NK-92 treated with Interleukin-12 subunit alpha and Interleukin-12 subunit beta, amount 100 ng/mL, for 24 hours (cell line): ENCODE measurements at regions not wholly inside any gene's neighbourhood (a gene's known extent, or its start where the extent isn't known, plus 50 kb on each side); places are given as distances from the start of the nearest gene placed in this dataset.

Experiments used
- DNase-seq: peaks from one replicate; lab custom pipeline; 2025; lab: John Stamatoyannopoulos, UW

DNA sequence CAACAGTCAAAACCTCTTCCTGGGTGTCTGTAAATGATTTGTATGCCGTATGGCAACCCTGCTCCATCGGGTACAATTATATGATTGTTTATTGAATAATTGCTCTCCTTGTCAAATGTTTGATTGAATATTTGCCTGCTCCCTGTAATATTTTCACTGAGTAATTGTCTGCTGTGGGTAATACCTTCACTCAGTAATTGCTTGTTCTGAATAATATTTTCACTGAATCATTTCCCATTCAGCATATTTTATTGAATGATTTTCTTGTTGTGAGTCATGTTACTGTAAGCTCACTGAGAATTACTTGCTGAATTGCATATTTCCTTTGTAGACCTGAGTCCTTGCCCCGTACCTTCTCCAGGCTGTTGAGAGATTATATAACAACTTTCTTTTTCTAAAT lies 535.2 kb downstream of the METTL4 start:
- no peak for DNase-seq

DNA sequence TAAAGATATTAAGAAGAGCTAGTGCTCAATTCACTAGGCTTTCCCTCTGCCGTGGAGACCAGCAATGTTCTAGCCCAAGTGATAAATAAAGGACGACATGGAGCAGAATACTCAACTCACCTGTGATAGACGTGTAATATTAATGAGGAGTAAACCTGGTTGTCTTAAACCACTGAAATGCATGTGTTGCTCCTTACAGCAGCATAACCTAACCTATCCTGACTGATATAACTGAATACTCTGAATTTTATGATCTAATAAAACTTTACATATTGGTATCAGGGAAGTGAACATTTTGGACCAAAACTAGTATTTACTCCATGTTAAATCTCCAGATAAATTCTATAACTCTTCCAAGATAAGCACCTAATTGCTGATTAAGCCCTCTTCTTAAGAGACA lies 531.0 kb downstream of the METTL4 start:
- no peak for DNase-seq

DNA sequence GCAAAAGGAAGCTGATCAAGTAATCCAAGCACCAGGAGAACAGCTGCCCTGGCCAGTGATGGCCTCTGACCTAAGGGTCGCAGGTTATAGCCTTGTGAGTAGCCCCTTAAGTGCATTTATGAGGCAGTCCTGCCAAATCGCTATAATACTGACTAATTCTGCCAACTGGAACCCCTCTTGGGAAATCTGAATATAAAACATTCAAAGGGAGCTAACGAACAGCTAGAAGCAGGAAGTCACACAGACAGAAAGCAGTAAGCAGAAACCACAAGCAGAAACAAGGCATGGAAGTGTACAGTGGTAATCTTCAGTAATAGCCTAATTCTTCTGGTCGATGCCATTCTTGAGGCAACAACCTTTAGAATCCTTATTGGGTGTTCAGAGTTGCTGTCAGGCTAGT lies 521.3 kb downstream of the METTL4 start:
- DNase-seq: no peak

DNA sequence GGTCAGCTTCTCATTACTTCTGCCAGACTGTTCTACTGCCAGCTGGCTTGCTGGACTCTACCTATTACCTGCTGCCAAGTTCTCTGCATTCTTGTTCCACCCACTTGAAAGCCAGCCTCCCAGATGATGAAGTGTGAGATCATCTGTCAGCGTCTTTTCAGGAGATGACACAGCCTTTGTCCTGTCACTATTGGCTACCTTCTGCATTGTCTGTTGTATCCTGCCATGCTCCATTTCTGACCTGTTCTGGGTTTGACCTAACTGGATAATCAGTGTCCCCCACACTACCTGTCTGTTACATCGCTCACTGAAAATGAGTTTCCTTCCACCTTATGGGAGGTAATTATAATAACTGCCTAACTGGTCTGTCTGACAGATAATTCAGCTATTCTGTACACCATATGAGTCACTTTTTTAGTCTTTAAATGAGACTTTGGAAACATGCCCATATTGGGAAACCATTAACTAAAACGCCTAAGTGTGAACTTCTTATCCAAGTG lies 520.6 kb downstream of the METTL4 start:
- no peak for DNase-seq

DNA sequence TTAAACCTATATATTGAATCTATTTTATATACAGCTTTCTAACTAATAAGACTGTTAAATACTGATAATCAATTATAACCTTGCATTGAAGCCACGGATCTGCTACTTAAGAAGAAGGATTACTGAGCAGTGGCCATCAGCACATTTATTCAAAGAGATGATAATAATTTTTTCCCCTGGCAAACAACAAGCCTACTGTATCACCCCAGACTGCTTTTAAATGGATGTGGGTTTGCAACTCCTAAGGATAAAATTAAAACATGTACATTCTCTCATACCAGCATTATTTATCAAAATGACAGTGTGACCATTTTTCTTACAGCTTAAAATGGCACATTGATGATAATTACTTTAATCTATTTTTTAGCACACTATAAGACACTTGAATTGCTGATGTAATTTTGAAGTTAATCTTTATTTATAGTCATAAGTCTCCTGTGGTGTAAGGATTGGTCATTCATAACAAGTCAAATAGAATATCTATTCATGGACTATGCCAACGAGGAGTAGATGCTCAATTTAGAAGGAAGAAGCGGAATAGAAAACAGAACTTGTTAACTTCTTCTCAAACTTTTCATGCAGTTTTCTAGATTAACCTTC lies 517.7 kb downstream of the METTL4 start:
- no peak for DNase-seq

DNA sequence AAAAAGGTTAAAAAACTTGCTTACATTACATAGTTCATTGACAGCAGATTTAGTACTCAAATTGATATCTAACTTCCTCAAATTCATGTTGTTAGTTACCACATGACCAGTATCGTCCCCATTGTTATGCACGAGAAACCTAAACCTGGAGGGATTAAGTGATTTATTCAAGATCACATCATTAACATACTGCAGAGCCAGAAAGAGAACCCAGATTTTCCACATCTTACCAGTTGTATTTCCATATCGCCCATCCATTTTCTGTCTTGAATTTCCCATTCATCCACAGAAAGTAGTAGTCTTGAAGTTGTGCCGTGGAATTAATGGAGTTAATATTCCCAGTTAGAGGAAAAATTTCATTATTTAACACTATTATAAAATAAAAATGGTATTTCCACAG lies 512.0 kb downstream of the METTL4 start:
- no peak for DNase-seq

DNA sequence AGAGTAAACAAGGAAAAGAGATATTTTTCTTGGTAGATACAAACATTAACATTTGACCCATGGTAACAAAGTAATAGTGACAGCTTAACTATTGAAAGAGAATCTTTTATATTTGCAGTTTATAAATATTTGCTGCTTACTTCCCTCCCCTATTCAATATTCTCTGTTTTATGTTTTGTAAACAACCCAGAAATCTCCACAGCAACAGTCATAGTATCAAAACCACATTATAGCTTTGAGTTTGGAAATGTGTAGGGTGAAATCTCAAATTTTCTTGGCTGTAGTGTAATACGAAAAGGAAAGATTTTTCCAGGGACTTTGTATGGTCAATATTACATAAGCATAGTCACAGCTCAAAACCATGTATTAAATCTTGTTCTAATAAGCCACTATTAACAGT lies 511.2 kb downstream of the METTL4 start:
- DNase-seq: no peak

DNA sequence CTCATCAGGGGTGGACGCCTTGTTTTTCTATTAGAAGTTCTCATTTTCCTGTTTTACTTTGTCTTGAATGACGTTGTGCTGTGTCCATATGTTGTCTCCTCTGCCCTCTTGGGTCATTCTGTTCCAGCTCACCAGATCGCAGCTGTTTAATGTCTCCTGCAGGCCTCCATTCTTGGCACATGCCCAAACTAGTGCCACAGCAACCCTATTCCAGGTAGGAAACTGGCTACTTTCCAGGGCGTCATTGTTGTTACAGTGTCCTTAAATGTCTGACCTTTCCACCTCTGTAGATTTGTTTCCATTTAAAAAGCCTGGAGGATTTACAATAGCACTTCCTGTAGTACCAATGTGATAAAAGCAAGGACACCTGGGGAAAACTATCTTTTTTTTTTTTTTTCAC lies 500.7 kb downstream of the METTL4 start:
- no peak for DNase-seq

DNA sequence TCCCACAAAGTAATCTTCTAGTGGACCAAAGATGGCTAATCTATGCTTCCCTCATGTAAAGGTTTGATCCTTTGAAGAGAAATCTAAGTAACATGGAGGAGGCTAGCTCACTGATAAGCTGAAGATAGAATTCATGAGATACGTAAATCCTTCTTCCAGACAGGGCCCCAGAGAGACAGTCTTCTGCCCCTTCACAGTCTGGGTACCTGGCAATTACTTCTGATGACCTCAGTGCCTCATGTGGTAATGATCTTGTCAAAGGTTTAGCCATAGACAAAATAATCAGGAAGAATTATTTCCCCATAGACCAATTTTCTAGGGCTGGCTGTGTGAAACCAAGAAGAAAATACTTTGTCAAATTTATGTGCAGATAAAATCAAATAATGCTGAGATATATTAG lies 495.8 kb downstream of the METTL4 start:
- no peak for DNase-seq

DNA sequence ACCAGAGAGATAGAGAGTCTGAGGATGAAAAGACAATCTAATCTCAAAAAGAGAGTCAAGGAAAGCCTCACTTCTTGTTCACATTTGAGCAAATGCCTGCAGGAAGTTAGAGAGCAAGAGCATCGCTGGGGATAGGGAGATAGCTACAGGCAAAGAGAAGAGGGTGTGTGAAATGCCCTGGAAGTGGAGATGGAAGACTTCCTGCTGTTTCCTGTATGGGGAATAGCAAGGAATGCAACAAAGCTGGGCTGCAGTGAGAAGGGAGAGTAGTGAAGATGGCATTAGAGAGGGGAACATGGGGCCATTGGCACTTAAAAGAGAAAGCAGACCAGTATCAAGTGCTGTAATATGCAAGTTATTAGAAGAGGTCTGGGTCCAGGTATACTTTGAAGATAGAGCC lies 488.6 kb downstream of the METTL4 start:
- DNase-seq: no peak

DNA sequence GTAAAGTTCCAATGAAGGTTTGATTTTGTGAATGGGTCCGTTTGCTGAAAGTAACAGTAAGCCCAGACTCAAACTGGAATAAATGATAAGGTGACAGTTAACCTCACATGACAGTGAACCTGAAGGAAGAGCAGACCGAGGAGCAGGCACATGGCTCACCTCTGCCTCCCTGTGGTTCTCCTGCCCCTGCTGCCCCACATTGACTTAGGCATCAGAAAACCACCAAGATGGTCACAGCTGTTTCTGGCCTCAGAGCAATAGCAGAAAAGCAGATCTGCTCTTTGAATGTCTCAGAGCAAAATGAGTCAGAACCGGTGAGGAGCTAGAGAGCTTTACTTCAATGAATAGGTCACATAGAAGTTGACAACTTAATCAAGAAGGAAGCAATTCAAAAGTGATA lies 487.6 kb downstream of the METTL4 start:
- no peak for DNase-seq

DNA sequence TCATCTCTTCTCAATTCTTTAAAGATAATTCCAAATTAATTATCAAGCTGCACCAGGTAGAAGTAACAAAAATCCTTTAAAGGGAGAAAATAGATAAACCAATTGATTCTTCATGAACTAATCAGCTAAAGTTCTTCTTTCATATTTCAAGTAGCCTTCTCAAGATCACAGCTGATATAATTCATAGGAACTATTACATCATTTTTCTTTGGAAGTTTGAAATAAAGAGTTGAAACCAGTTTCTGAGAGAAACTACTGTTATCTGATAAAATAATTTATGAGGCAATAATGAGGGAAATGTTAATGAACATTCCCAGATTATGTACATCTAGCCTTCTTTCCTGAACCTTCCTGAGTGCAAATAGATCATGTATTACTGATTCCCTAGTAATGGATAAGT lies 484.9 kb downstream of the METTL4 start:
- DNase-seq: no peak

DNA sequence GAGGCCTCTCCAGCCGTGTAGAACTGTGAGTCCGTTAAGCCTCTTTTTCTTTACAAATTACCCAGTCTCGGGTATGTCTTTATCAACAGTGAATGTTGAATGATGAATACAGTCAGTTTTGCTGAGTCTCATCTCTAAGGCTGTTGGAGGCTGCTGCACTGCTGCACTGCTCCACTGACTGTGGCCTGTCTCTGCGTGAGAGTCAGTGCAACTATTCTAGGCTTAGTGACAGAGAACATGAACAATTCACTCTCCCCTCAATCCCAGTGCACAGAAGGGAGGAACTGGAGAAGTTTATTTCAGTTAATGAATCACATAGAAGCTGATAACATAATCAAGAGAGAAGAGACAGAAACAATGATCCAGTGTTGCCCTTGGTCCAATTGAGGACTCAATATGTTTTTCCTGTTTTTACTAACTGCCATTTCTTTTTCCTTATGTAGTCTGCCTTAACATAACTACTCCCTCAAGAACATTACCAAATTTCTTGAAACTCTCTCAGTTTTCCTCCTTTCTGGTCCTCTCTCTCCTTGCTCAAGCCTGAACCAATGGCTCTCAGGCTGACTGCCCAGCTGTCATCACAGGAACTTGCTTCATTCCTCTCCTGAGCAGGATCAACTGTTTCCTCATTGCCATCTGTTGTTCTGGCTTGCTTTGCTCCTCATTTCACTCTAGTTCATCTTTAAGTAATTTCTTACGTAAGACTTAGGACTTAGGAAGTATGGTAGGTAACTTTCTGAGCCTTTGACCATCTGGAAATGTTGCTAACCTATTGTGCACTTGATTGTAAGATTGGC lies 483.2 kb downstream of the METTL4 start:
- no peak for DNase-seq

DNA sequence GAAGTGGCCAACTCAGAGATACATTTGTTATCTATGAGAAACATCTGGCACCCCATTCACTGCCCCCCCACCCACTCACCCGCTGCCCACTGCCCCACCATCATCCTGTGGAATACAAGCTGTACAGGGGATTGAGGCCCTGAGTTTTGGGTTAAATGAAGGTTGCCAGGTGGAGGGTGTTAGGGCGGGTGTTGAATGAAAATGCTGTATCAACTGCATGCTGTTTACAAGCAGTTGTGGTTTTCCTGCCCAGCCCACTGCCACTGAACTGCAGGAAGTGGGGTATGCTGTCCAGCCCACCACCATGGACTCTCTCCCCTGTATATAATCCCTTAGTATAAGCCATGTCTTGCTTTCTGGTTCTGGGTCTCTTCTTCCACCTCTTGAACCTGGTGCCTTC lies 481.9 kb downstream of the METTL4 start:
- no peak for DNase-seq

DNA sequence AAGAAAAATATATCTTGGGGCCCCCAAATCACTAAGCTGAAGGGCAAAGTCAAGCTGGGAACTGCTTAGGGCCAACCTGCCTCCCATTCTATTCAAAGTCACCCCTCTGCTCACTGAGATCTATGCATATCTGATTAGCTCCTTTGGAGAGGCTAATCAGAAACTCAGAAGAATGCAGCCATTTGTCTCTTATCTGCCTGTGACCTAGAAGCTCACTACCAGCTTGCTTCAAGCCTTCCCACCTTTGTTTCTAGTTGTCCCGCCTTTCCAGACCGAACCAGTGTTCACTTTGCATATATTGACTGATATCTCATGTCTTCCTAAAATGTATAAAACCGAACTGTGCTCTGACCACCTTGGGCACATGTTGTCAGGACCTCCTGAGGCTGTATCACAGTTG lies 479.4 kb downstream of the METTL4 start:
- DNase-seq: no peak

DNA sequence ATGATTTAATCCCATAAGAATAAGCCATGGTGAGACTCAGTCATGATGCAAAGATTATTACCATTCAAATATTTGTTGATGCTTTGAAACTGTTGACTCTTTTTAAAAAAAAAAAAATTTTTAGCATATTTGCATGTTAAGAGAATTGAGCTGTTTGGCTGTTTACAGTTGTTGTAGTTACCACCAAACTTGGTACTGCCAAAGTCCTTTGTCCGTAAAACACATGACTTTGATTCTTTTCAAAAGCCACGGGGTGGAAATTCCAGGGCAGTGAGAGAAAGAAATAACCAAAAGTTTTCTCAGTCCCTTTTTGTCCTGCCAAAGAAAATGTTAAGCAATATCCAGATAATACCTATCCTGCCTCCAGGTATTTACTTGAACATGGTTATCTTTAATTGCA lies 474.8 kb downstream of the METTL4 start:
- no peak for DNase-seq

DNA sequence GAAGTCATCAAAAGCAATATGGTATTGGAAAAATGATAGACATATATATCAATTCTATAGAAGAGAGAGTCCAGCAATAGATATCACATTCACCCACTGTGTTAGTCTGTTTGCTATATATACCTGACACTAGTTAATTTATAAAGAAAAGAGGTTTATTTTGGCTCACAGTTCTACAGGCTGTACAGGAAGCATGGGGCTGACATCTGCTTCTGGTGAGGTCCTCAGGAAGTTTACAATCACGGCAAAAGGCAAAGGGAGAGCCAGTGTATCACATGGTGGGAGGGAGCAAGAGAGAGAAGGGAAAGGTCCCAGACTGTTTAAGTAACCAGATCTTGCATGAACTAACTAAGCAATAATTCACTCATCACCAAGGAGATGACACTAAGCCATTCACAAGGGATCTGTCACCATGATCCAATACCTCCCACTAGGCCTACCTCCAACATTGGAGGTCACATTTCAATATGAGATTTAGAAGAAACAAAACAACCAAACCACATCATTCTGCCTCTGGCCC lies 470.6 kb downstream of the METTL4 start:
- DNase-seq: no peak

DNA sequence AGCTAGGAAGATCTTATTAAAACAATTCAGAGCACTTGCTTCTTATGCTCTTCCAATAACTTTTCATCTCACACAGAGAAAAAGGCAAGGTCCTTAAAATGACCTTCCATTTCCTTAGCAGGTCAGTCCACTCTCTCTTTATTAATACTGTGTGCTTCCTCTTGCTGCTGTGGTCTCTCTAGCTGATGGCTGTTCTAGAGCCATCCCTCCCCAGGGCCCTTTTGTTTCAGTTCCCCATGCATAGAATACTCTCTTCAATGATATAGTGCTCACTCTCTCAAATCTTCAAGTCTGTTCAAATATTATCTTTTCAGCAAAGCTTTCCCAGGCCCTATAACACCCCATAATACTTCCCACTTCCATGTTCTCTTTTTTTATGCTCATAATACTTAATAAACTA lies 469.3 kb downstream of the METTL4 start:
- DNase-seq: no peak

DNA sequence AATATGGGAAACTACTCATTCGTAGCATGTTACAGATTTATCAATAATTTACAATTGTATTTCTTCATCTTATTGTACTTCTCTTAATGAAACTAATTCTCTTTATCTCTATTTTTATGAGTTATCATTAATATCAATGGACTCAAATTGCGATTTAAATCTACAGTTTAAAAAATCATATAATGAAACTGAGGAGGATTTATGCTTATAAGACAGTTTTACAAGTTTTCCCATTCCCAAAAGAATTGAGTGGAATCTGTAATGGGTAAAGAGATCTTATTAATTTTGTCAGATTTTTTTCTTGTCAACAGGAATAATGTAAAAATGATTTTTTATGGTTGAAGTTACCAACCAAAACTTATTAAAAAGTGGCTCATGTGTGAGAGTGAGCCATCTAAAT lies 468.0 kb downstream of the METTL4 start:
- no peak for DNase-seq

DNA sequence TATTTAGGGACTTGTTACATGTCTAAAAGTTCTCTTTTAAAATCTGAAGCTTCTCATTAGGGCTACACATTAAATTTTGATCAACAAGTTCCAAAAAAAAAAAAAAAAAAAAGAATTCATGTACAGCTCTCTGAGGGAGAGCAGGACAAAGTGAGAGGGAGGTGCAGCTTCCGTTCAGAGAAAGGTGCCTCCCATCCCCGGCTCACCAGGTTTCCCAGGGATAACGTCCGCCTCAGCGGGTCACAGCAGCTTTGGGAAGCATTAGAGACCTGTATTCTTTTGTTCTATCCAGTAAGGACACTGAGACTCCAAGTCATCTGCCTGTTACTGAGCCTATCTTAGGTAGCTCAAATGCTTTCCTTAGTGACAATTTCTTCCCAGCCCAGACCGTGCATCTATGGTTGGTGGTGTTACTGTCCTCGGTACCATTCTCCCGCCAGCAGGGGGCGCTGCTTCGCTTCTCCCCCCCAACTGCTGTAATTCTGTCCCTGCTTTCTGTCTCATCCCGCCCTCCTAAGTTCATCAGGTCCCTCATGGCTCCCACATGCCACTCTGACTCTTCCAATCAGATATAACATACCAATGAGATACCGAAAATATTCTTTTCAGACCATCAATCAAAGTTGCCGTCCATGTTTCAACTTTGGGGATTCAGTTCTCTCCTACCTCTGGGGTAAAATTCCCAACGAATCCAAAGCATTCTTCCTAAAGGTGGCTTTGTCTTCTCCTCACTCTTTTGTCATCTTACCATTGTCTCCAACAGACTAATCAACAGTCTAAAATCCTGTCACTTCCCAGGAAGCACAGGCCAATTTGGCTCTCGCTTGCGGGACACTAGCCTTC lies 466.5 kb downstream of the METTL4 start:
- DNase-seq: no peak

DNA sequence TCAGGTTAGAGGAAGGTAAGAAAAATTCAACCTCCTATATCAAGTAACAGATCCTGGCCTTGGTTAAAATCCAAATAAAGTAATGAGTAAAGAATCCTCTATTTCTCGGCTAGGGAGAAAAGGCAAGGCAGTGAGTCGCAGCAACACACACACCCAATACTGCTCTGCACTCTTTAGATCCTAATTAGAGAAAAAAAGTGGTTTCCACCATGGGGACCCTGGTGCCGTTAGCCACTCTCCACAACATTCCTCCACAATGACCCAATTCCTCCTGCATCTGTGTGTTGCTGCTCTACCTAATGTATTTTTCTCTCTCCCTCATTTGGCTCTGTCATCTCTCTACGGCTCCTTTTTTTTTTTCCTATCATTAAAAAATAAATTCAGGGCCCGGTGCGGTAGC lies 462.7 kb downstream of the METTL4 start:
- DNase-seq: no peak

DNA sequence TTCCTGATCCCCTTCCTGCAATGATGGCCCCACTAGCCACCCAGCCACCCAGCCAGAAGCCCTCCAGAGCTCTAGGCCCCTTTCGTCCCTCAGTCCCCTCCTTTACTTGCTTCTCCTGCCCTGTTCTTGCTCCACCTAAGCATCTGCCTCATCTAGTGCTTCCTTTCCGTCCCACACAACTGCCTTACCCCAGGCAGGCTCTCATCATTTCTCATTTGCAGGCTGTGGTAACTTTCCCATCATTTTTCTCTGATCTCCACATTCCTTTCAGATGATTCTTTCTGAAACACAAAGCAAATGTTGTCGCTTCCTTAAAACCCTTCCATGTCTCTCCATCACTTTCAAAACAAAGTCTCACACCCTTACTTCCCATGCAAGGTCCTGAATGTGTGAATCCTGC lies 459.8 kb downstream of the METTL4 start:
- no peak for DNase-seq
